ENCODE measurements at regions not wholly inside any gene's neighbourhood (a gene's known extent, or its start where the extent isn't known, plus 50 kb on each side); places are given as distances from the start of the nearest gene placed in this dataset.
"Not testable (repeated sequence)": the region's sequence is repeated elsewhere in the genome, so short reads cannot be mapped to it uniquely, and the experiment has no call there.

- Mint-ChIP-seq H3K4me3 (no peak overlapping the region), H3K27ac (no peak overlapping the region), H3K27me3 (no peaks in the 10 kb centered on the region), H3K9me3 (no peaks in the 10 kb centered on the region), H3K36me3 (no peaks in the 10 kb centered on the region), H3K4me1 (no peaks in the 10 kb centered on the region)
- no peak for DNase-seq
Measured at GRCh38 chr18:8514409-8514808, 94.8 kb upstream of the RAB12 start.

GRCh38 chr18:8515142-8515865 lies 93.9 kb upstream of the RAB12 start:
- H3K27me3 Mint-ChIP-seq, result no peaks in the 10 kb centered on the region
- no peak overlapping the region for H3K4me3 Mint-ChIP-seq
- no peaks in the 10 kb centered on the region for H3K4me1 Mint-ChIP-seq
- no peaks in the 10 kb centered on the region for H3K9me3 Mint-ChIP-seq
- H3K27ac Mint-ChIP-seq, result no peak overlapping the region
- DNase-seq, result no peak
- H3K36me3 Mint-ChIP-seq, result no peaks in the 10 kb centered on the region

DNA sequence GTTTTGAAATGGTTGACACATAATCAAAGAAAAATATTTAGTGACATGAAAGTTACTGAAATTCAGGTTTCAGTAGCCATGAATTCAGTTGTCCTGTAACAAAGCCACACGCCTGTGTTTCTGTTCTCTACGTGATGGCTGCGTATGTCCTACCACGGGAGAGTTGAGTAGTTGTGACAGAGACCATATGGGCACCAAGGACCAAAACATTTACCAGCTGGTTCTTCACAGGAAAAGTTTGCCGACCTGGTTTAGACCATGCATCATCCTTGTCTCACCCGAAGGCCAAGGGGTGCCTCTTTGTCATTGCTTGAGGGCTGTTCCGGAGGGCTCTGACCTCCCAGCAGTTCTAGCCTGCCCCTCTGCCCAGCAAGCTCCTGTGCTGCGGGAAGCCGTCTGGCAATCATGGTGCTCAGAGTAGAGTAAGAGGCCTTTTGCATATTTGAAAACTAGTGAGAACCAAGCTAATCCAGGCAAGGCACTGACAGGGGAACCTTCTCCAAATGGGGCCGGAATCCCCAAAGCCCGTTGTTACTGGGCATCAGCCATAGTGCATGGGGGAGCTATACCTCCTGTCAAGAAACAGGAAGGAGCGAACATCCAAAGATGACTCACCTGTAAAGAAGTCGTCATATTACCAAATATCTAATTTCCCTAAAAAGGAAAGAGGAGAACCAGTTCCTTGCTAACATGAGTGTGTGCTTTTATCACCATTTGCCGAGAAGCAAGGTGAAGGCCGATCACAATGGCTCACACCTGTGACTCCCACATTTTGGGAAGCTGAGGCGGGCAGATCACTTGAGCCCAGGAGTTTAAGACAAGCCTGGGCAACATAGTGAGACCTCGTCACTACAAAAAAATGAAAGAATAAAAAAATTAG lies 92.6 kb upstream of the RAB12 start:
- Mint-ChIP-seq H3K4me1 (no peaks in the 10 kb centered on the region), H3K9me3 (peaks cover 2% of the 10 kb centered on the region), H3K36me3 (no peaks in the 10 kb centered on the region), H3K27ac (no peak overlapping the region), H3K27me3 (no peaks in the 10 kb centered on the region), H3K4me3 (no peak overlapping the region)
- no peak for DNase-seq

DNA sequence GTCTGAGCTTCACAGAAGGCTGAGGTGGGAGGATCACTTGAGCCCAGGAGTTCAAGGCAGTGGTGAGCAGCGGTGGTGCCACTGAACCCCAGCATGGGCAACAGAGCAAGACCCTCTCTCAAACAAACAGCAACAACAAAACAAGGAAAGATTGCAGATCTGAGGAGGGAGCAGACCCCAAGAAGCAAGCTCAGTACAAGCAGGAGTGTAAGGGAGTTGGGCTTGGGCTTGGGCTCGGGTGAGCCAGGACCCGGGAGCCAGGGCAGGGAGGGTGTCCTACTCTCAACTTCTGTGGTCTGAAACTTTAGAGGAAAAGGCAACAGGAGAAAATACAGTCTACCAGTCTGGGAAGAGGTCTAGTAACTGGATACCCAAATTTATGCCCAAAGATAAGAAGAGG lies 92.0 kb upstream of the RAB12 start:
- Mint-ChIP-seq H3K9me3 (peaks cover 2% of the 10 kb centered on the region), H3K4me1 (no peaks in the 10 kb centered on the region), H3K4me3 (no peak overlapping the region), H3K27ac (no peak overlapping the region), H3K36me3 (no peaks in the 10 kb centered on the region), H3K27me3 (no peaks in the 10 kb centered on the region)
- DNase-seq, result no peak

GRCh38 chr18:8519102-8519501 lies 90.1 kb upstream of the RAB12 start:
- H3K27ac Mint-ChIP-seq, result no peak overlapping the region
- DNase-seq, result no peak
- no peaks in the 10 kb centered on the region for H3K4me1 Mint-ChIP-seq
- peaks cover 10% of the 10 kb centered on the region for H3K27me3 Mint-ChIP-seq
- no peaks in the 10 kb centered on the region for H3K36me3 Mint-ChIP-seq
- peaks cover 2% of the 10 kb centered on the region for H3K9me3 Mint-ChIP-seq
- H3K4me3 Mint-ChIP-seq, result no peak overlapping the region

- Mint-ChIP-seq H3K4me1 (no peaks in the 10 kb centered on the region), H3K27ac (no peak overlapping the region), H3K27me3 (peaks cover 19% of the 10 kb centered on the region), H3K36me3 (no peaks in the 10 kb centered on the region), H3K4me3 (no peak overlapping the region), H3K9me3 (peaks cover 2% of the 10 kb centered on the region)
- DNase-seq, result no peak
Measured at GRCh38 chr18:8520266-8520665, 89.0 kb upstream of the RAB12 start.

DNA sequence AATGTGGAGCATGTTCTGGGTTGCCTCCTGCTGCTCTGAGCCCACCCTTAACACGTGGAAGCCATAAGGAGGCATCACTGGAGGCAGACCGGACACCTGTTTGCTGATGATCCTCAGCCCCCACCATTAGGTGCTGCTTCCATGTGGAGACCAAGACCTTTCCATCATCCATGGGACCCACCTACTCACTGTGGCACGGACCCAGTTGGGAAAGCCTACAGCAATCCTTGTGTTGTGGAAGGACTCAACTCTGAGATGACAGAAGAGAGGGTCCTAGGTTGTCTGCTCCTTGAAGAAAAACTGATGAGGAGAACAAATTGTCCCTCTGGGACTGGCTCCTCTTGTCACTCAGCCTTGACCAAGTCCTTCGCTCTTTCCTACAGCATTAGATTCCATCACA lies 86.5 kb upstream of the RAB12 start:
- Mint-ChIP-seq H3K4me3 (no peak overlapping the region), H3K9me3 (peaks cover 2% of the 10 kb centered on the region), H3K27ac (no peak overlapping the region), H3K27me3 (peaks cover 33% of the 10 kb centered on the region), H3K4me1 (no peaks in the 10 kb centered on the region), H3K36me3 (no peaks in the 10 kb centered on the region)
- no peak for DNase-seq

DNA sequence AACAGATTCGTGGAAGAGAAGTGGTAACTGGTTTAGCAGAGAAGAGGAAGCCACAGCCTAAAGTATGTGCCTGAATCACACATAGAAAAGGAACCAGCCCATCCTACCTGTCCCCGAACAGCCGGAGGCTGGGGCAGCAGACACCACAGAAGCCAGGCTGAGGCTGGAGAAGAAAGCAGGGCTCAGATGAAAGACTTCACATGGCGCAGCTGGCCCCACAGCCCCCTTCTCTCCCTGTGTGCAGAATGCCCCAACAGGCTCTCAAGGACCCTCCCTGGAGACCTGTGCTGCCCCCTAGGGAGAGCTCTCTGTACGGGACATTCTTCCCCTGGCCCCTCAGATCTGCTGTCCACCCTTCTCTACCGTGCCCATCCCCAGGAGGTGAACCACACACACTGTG lies 83.5 kb upstream of the RAB12 start:
- H3K4me3 Mint-ChIP-seq, result no peak overlapping the region
- no peak overlapping the region for H3K27ac Mint-ChIP-seq

DNA sequence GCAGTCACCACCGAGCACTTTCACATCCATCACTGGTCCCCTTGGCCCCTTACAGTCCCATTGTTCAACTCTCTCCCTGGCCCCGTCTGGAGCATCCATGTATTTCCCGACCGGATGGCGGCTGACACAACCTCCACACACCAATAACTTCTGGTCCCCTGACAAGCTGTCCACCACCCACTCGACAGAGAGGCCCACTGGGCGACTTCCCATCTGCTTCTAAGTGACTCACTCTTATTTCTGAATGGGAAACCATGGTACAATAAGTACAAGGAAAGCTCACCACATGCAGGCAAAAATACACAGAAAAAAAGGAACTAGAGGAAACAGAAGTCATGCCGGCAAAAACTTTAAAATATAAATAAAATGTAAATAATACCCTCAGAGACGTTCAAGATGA lies 82.9 kb upstream of the RAB12 start:
- Mint-ChIP-seq H3K4me3 (no peak overlapping the region), H3K4me1 (no peaks in the 10 kb centered on the region), H3K27ac (no peak overlapping the region), H3K9me3 (peaks cover 20% of the 10 kb centered on the region), H3K27me3 (peaks cover 33% of the 10 kb centered on the region), H3K36me3 (no peaks in the 10 kb centered on the region)
- no peak for DNase-seq

More for the DNA sequence above, 83.5 kb upstream of the RAB12 start:
- no peaks in the 10 kb centered on the region for H3K36me3 Mint-ChIP-seq
- peaks cover 33% of the 10 kb centered on the region for H3K27me3 Mint-ChIP-seq
- peaks cover 16% of the 10 kb centered on the region for H3K9me3 Mint-ChIP-seq
- H3K4me1 Mint-ChIP-seq, result no peaks in the 10 kb centered on the region
- DNase-seq, result no peak

- H3K4me3 Mint-ChIP-seq, result no peak overlapping the region
- H3K4me1 Mint-ChIP-seq, result no peaks in the 10 kb centered on the region
- peaks cover 34% of the 10 kb centered on the region for H3K9me3 Mint-ChIP-seq
- H3K36me3 Mint-ChIP-seq, result peaks cover 2% of the 10 kb centered on the region
- no peak overlapping the region for H3K27ac Mint-ChIP-seq
- peaks cover 23% of the 10 kb centered on the region for H3K27me3 Mint-ChIP-seq
- no peak for DNase-seq
Measured at GRCh38 chr18:8529609-8530008, 79.6 kb upstream of the RAB12 start.

DNA sequence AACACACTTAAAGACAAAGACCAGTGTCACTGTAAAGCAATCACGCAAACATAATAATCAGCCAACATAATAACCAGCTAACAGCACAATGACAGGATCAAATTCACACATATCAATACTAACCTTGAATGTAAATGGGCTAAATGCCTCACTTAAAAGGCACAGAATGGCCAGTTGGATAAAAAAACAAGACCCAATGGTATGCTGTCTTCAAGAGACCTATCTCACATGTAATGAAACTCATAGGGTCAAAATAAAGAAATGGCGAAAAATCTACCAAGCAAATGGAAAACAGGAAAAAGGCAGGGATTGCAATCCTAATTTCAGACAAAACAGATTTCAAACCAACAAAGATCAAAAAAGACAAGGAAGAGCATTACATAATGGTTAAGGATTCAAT lies 78.2 kb upstream of the RAB12 start:
- H3K27ac Mint-ChIP-seq, result not testable (repeated sequence)
- peaks cover 36% of the 10 kb centered on the region for H3K9me3 Mint-ChIP-seq

DNA sequence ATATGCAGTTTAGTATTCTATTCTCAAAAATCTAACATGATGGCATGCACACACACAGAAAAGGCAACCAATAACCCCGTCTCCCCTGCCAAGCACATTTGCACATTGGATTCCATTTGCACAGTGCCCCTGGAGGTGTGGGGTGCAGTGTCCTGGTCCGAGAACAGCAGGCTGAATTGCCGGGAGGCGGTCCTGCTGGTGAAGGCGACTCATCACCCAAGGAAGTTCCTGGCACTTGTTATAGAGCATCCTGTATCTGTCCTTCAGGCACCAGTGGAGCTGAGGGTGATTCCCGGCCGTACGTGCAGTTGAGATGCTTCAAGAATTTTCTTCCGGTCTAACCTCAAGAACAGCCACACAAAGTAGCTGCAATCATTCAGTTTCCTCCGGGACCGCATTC lies 73.0 kb upstream of the RAB12 start:
- Mint-ChIP-seq H3K36me3 (peaks cover 2% of the 10 kb centered on the region), H3K4me3 (no peak overlapping the region), H3K9me3 (peaks cover 17% of the 10 kb centered on the region), H3K4me1 (no peaks in the 10 kb centered on the region), H3K27ac (no peak overlapping the region), H3K27me3 (peaks cover 8% of the 10 kb centered on the region)
- DNase-seq, result no peak

More for the DNA sequence above, 78.2 kb upstream of the RAB12 start:
- not testable (repeated sequence) for DNase-seq, H3K36me3 Mint-ChIP-seq, H3K27me3 Mint-ChIP-seq, H3K4me1 Mint-ChIP-seq, H3K4me3 Mint-ChIP-seq

DNA sequence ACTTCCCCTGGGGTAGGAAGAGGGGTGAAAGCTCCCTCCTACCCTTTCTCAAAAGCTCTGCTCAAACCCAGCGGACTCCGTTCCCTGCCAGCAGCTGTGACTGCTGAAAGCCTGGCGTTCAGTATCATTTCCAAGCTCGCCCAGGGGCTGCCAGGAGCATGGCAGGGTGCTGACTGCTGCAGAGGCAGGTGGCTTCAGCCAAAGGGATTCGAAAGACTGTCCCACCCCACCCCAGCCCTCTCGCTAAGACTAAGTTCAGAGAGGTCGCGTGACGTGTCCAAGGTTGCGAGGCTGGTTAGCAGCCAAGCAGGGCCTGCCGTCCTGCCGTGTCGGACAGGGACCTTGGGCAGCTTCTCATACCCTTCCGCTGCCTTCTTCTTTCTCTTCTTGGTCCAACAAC lies 72.3 kb upstream of the RAB12 start:
- H3K27me3 Mint-ChIP-seq, result peaks cover 8% of the 10 kb centered on the region
- no peak for DNase-seq
- H3K4me3 Mint-ChIP-seq, result no peak overlapping the region
- H3K36me3 Mint-ChIP-seq, result no peaks in the 10 kb centered on the region
- no peak overlapping the region for H3K27ac Mint-ChIP-seq
- no peaks in the 10 kb centered on the region for H3K4me1 Mint-ChIP-seq
- peaks cover 11% of the 10 kb centered on the region for H3K9me3 Mint-ChIP-seq

GRCh38 chr18:8537400-8537799 lies 71.8 kb upstream of the RAB12 start:
- Mint-ChIP-seq H3K36me3 (no peaks in the 10 kb centered on the region), H3K4me3 (no peak overlapping the region), H3K27ac (no peak overlapping the region), H3K9me3 (peaks cover 6% of the 10 kb centered on the region), H3K27me3 (peaks cover 8% of the 10 kb centered on the region), H3K4me1 (no peaks in the 10 kb centered on the region)
- DNase-seq, result no peak

DNA sequence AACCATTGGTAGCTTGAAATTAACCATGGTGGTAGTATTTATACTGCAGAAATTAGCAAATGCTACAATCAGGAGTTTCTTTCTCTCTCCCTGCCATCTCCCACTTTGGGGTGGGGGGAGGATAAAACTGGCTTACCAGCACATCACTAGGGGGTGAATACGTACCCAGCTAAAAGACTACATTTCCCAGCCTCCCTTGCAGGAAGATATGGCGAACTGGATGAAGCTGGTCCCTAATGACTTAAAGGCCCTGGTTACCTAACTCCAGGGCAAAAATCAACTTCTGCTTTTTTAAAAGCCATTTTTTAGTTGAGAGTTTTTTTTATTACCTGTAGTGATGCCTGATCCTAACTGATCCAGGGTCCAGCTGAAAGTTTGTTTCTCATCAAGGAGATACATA lies 70.3 kb upstream of the RAB12 start:
- H3K36me3 Mint-ChIP-seq, result no peaks in the 10 kb centered on the region
- peaks cover 3% of the 10 kb centered on the region for H3K9me3 Mint-ChIP-seq
- H3K27ac Mint-ChIP-seq, result no peak overlapping the region
- no peak for DNase-seq
- peaks cover 15% of the 10 kb centered on the region for H3K27me3 Mint-ChIP-seq
- H3K4me1 Mint-ChIP-seq, result no peaks in the 10 kb centered on the region
- H3K4me3 Mint-ChIP-seq, result no peak overlapping the region

DNA sequence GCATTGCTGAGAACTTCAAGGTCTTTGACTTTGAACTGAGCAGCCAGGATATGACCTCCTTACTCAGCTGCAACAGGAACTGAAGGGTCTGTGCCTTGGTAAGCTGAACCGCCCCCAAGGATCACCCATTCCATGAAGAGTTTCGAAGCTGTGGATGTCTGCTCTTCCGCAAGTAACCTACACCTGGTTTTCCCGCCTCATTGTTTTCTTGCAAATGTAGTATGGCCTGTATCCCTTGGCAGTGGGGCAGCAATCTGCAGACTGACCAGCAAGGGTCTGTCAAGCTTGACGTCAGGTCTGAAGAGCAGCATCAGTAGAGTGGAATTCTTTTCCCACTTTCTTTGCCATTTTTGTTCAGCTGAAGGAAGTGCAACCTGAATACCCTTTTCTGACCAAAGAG lies 62.6 kb upstream of the RAB12 start:
- Mint-ChIP-seq H3K4me3 (no peak overlapping the region), H3K27ac (no peak overlapping the region), H3K9me3 (no peaks in the 10 kb centered on the region), H3K27me3 (peaks cover 11% of the 10 kb centered on the region), H3K4me1 (no peaks in the 10 kb centered on the region), H3K36me3 (no peaks in the 10 kb centered on the region)
- no peak for DNase-seq
